HTR-8/SVneo (cell line): ENCODE measurements at regions not wholly inside any gene's neighbourhood (a gene's known extent, or its start where the extent isn't known, plus 50 kb on each side); places are given as distances from the start of the nearest gene placed in this dataset.

Source experiments
- DNase-seq: peaks from one replicate; pipeline ENCODE4 v3.0.0; 2011; ENCODE audit warnings: low spot score, mixed read lengths; ENCODE audit not compliant: insufficient read length
- FAIRE-seq: peaks from 2 replicates; lab custom pipeline; 2011; peaks lifted over from hg19 to GRCh38; lab: Jason Lieb, UNC

DNA sequence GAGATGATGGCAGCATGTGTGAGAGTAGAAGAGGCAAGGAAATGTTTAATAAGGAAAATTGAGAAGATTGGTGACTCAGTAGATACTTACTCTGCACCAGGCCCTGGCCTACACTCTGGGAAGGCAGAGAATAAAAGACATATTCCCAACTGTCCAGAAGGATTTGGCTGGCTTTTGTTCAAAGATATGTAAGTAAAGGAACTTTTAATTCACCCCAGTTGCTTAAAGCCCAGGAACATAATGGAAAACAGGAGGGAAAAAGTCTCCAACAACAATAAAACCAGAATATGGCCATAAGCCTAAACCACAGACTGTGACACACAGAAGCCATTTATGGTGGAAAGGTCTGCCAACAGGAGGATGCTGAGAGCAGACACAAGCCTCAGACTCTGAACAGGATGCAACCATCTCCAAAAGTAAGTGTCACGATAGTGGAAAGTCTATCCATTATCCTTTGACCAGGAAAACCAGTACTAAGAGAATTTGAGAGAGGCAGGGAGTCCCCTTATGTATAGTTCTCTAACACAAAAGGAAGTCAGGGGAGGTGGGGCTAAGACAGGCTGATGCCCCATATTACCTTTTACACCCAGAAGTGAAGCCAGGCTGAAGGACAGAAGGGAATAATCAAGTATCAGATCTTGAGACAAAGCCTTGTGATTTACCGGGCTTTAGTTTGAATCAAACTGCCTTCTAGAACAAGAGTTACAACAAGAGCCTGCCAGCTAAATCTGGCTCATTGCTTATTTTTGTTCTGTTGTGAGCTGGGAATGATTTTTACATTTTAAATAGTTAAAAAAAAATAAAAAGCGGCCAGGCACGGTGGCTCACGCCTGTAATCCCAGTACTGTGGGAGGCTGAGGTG, 169.5 kb upstream of the STARD13 start:
- no peak for DNase-seq
- FAIRE-seq = no peak

DNA sequence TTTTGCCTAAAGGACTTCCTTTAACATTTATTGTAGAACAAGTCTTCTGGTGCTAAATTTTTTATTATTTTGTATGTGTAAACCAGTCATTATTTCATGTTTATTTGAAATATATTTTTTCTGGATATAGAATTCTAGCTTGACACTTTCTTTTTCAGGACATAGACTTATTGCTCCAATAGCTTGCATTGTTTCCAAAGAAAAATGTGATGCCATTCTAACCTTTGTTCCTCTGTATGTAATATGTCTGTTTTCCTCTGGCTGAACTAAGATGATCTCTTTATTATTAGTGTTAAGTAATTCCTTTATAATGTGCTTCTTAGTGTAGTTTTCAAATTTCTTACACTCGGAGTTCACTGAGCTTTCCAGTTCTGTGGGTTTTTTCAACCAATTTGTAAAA, 174.1 kb upstream of the STARD13 start:
- FAIRE-seq = no peak
- DNase-seq = no peak

- no peak for FAIRE-seq
- no peak for DNase-seq
Measured at GRCh38 chr13:33462109-33462508, 176.6 kb upstream of the STARD13 start.

- no peak for FAIRE-seq
- DNase-seq = no peak
Measured at GRCh38 chr13:33464345-33464744, 178.8 kb upstream of the STARD13 start.

- DNase-seq (no peak), FAIRE-seq (no peak)
Measured at GRCh38 chr13:33466262-33466661, 180.7 kb upstream of the STARD13 start.

GRCh38 chr13:33467556-33467955, 182.0 kb upstream of the STARD13 start:
- DNase-seq (no peak), FAIRE-seq (no peak)

DNA sequence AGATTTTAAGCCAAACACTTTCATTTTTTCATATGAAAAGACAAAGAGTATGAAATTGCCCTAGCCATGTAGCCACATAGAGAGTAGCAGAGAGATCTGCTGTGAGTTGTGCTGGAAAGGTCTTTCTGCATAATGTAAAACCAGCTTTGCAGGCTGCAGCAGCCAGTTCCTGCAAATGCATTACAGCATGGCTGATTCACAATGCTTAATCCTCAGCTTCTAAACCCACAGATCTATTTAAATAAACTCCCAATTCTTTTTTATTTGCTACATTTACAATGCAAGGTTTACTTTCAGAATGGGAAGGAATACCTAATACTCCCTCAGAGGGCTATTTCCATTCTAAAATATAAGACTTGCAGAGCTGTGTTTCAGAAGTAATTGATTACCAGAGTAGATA, 185.6 kb upstream of the STARD13 start:
- FAIRE-seq = no peak
- DNase-seq = no peak

DNA sequence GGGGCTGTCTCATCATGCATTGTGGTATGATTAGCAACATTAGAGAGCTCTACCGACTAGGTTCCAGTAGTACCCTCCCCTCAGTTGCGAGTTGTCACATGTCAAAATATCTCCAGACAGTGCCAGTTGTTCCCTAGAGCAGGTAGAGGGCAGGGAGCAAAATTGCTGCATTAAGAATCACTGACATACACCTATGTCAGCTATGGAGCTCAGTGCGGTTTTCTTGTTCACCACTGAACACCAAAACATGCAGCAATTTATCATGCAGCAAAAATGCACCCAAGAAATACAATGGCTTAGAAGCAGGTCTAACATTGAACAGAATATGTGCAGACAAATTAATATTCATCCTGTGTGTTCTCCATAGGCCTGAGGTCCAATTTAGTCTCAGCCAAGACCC, 186.9 kb upstream of the STARD13 start:
- FAIRE-seq = no peak
- DNase-seq = no peak

DNA sequence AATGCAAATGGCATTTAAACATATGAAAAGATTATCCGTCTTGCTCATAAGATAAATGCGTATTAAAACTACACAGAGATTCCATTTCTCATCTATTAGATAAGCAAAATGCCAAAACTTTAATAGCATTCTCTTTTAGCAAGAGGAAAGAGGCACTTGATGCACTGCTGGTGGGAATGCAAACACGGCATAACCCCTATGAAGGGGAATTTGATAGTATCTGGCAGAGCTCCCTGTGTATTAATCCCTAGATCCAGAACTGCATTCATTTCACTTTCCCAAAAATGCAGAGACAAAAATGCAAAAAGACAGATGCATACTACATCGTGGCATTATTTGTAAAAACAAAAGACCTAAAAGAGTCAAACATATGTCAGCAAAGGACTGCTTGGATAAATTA, 193.6 kb upstream of the STARD13 start:
- no peak for FAIRE-seq
- DNase-seq = no peak

DNA sequence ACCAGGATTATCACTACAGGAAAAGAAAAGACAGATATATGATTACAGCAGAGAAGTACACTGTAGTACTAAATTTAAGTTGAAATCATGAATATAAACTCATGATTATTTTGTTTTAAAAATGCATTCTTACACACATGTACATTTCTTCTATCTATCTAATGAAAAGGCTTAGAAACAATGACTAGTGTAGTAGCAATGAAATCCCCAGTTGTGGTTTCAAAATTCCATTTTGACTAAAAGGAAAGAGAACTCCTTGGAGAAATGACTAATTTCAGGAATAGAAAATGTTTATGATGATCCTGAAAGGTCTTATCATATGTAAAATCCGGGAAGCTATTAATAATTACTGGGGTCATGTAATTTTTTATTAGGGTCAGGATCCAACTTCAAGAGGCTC, 195.0 kb upstream of the STARD13 start:
- FAIRE-seq (no peak), DNase-seq (no peak)

GRCh38 chr13:33483471-33483870, 197.9 kb upstream of the STARD13 start:
- FAIRE-seq = no peak

DNA sequence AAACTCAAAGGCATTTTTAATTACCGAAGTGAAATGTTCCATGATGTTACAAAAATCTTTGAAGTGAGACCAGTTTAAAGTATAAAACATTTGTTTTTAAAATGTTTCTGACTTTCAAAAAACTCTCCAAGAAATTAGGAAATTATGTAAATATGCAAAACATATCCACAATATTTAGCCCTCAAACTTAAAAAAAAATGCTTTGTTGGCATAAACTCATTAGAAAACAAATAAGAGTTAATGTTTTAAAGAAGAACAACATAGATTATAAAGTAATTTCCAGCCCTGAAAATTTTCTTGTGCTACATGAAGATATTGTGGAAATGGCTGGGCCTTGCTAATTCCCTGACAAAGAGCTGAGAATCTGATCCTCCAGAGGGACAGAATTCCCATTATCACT, 199.7 kb upstream of the STARD13 start:
- FAIRE-seq (no peak), DNase-seq (no peak)

More at GRCh38 chr13:33483471-33483870, 197.9 kb upstream of the STARD13 start:
- peak; percentile 24 for DNase-seq

GRCh38 chr13:33487575-33488243, 202.2 kb upstream of the STARD13 start:
- FAIRE-seq (no peak), DNase-seq (no peak)

- no peak for DNase-seq
- FAIRE-seq = no peak
Measured at GRCh38 chr13:33489563-33489962, 204.0 kb upstream of the STARD13 start.

DNA sequence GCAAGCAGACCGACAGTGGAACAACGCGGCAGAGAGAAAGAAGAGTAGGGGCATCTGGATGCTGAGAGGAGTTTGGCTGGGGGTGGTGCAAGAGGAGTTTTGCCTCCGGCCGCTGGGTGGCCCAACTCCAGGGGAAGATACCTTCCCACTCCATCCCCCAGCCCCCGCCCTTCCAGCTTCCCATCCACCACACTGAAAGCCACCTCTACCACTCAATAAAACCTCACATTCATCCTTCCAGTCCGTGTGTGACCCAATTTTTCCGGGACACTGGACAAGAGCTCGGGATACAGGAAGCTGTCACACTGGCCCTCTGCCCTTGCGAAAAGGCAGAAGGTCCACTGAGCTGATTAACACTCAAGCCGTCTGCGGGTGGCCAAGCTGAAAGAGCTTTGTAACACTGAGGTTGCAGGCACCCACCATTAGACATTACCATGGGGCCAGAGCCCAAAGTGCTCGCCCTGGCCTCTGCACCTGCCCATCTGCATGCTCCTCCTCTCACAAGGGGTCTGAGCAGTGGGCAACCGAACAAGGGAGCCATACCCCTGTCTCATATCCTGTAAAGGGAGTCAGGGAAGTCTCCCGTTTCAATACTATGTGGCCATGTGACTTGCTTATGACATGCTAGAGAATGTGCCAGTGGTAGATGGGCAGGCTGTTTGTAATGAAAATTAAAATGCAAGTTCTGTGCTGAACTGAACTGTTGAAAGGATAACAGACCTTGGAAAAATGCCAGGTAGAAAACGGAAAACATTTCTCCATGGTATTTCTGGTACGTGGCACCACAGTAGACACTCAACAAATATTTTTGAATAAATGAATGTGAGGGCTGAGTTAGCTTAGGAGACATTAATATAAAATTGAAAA, 205.1 kb upstream of the STARD13 start:
- DNase-seq (no peak), FAIRE-seq (no peak)

- DNase-seq = no peak
- FAIRE-seq = no peak
Measured at GRCh38 chr13:33493672-33494365, 208.3 kb upstream of the STARD13 start.

- peak; percentile 47 for DNase-seq
- peak; percentile 16 for FAIRE-seq
Measured at GRCh38 chr13:33494596-33495204, 209.1 kb upstream of the STARD13 start.

GRCh38 chr13:33496336-33496735, 210.8 kb upstream of the STARD13 start:
- DNase-seq = no peak
- no peak for FAIRE-seq

- FAIRE-seq (no peak), DNase-seq (no peak)
Measured at GRCh38 chr13:33497146-33497845, 211.7 kb upstream of the STARD13 start.
